Testis (tissue), 2 donors: ENCODE measurements at regions not wholly inside any gene's neighbourhood (a gene's known extent, or its start where the extent isn't known, plus 50 kb on each side); places are given as distances from the start of the nearest gene placed in this dataset.

Experiments
- CTCF ChIP-seq, 3 experiments: fragments of 450-650 bp in 2 of 3; fragments of 200-600 bp in 1 of 3; sonication (generic) in 1 of 3; IDR thresholded peaks; one replicate each; pipeline ENCODE4 v1.5.1; 2016 to 2019; ENCODE audit warnings: antibody characterized with exemption in 3 of 3, mild to moderate bottlenecking in 2 of 3, moderate library complexity in 1 of 3
- POLR2A ChIP-seq: fragments of 450-650 bp; IDR thresholded peaks from one replicate; pipeline ENCODE4 v1.6.1; 2017; ENCODE audit warnings: antibody characterized with exemption, mild to moderate bottlenecking, moderate library complexity

GRCh38 chr5:166529200-166529599 is 1762.2 kb upstream of the WWC1 start:
- no peak for TF ChIP-seq POLR2A
- no peak for TF ChIP-seq CTCF (IDR thresholded peaks at IDR 0.05)
